WTC11 (cell line): ENCODE measurements at regions not wholly inside any gene's neighbourhood (a gene's known extent, or its start where the extent isn't known, plus 50 kb on each side); places are given as distances from the start of the nearest gene placed in this dataset.

Experiments used
- ATF3 ChIP-seq: sonication (generic); formaldehyde crosslinking; conservative IDR thresholded peaks from 2 replicates; pipeline ENCODE4 v1.8.1; 2022; ENCODE audit warnings: mild to moderate bottlenecking, missing genetic modification reagents
- CREB1 ChIP-seq: sonication (generic); formaldehyde crosslinking; IDR thresholded peaks from 2 replicates; pipeline ENCODE4 v1.8.0; 2023; ENCODE audit warnings: mild to moderate bottlenecking, missing genetic modification reagents
- CTCF ChIP-seq: fragments of 200-600 bp; IDR thresholded peaks from 2 replicates; pipeline ENCODE4 v1.8.0; 2022; ENCODE audit warnings: antibody characterized with exemption
- ELF4 ChIP-seq: sonication (generic); formaldehyde crosslinking; IDR thresholded peaks from 2 replicates; pipeline ENCODE4 v1.8.1; 2022; ENCODE audit warnings: low read depth, mild to moderate bottlenecking, moderate library complexity, missing genetic modification reagents
- HMGXB4 ChIP-seq: sonication (generic); formaldehyde crosslinking; IDR thresholded peaks from 2 replicates; pipeline ENCODE4 v1.8.1; 2023; ENCODE audit warnings: mild to moderate bottlenecking, moderate library complexity, missing genetic modification reagents
- KAT7 ChIP-seq: sonication (generic); formaldehyde crosslinking; IDR thresholded peaks from 2 replicates; pipeline ENCODE4 v1.8.1; 2023; ENCODE audit warnings: missing genetic modification reagents, mild to moderate bottlenecking, borderline replicate concordance
- MAX ChIP-seq: sonication (generic); formaldehyde crosslinking; IDR thresholded peaks from 2 replicates; pipeline ENCODE4 v1.8.0; 2022; ENCODE audit warnings: mild to moderate bottlenecking, missing genetic modification reagents
- PRDM15 ChIP-seq: sonication (generic); formaldehyde crosslinking; IDR thresholded peaks from 2 replicates; pipeline ENCODE4 v1.8.0; 2022; ENCODE audit warnings: missing genetic modification reagents
- SMAD3 ChIP-seq: sonication (generic); formaldehyde crosslinking; IDR thresholded peaks from 2 replicates; pipeline ENCODE4 v1.8.0; 2022; ENCODE audit warnings: missing genetic modification reagents, mild to moderate bottlenecking, borderline replicate concordance
- ZMAT4 ChIP-seq: fragments of 250-450 bp; sonication (Bioruptor Pico); IDR thresholded peaks from 2 replicates; pipeline ENCODE4 v1.9.0; 2021; ENCODE audit warnings: mild to moderate bottlenecking
- ZNF416 ChIP-seq: fragments of 250-450 bp; sonication (Bioruptor Pico); IDR thresholded peaks from 2 replicates; pipeline ENCODE4 v1.9.0; 2021; ENCODE audit warnings: mild to moderate bottlenecking, inconsistent platforms
- ZSCAN18 ChIP-seq: fragments of 250-450 bp; sonication (Bioruptor Pico); IDR thresholded peaks from 2 replicates; pipeline ENCODE4 v2.1.2; 2022; ENCODE audit warnings: mild to moderate bottlenecking, moderate library complexity

GRCh38 chr11:70829886-70830272 is 422.5 kb downstream of the SHANK2 start:
- no peak for TF ChIP-seq CTCF
- TF ChIP-seq KAT7 (CRISPR knock-in tag), result no peak
- TF ChIP-seq MAX (CRISPR knock-in tag), result no peak
- no peak for TF ChIP-seq ZSCAN18 (CRISPR knock-in tag)
- no peak for TF ChIP-seq SMAD3 (CRISPR knock-in tag)
- no peak for TF ChIP-seq ZMAT4 (CRISPR knock-in tag)
- no peak for TF ChIP-seq ELF4 (CRISPR knock-in tag)
- TF ChIP-seq PRDM15 (CRISPR knock-in tag), result no peak
- no peak for TF ChIP-seq CREB1 (CRISPR knock-in tag)
- no peak for TF ChIP-seq ATF3 (CRISPR knock-in tag)
- no peak for TF ChIP-seq HMGXB4 (CRISPR knock-in tag)
- TF ChIP-seq ZNF416 (CRISPR knock-in tag), result no peak
